ENCODE measurements at regions not wholly inside any gene's neighbourhood (a gene's known extent, or its start where the extent isn't known, plus 50 kb on each side); places are given as distances from the start of the nearest gene placed in this dataset.

DNA sequence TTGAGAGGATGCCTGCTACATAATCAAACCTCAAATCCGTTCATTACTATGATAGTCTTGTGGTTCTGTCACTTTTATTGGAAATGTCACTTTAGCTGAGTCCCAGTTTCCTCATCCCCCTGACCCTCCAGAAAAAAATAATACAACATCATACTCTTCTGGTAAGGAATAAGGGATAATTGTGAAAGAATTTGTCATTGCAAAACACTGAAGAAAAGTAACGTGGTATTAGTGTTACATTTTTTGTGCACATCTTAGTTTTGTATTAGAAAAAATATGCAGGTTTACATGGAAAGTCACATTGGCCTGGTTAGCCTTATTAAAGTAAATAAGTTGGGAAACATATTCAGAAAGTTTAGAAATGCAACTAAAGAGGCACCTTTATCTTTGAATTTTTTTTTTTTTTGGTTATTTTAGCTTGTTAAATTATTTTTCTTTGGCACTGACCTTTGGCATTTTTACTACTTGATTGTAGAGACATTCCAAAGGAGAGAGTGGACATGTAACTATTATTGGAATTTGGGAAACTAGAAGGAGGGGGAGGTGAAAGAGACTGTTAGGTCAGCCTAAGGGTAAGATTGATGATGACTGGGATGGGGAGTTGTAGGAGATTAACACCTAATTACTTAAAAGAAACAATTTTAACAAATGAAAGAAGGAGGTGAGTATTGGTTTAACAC lies 462.2 kb upstream of the RARB start:
- TF ChIP-seq GATA2 (IDR thresholded peaks at IDR 0.05; ENCODE audit: low read depth, low read length) (no peak), GATA3 (IDR thresholded peaks at IDR 0.05; ENCODE audit: low read depth, low read length) (no peak)
